IMR-90 (cell line): ENCODE measurements at regions not wholly inside any gene's neighbourhood (a gene's known extent, or its start where the extent isn't known, plus 50 kb on each side); places are given as distances from the start of the nearest gene placed in this dataset.

Source experiments
- ATAC-seq: fragments of 200-7000 bp; cut with Tn5 transposase; 2 replicates; pipeline ENCODE4 v1.9.1; 2020; ENCODE audit warnings: low read depth, mild to moderate bottlenecking, moderate library complexity
- BruUV-seq: library from RNA; stranded (reverse); fragments of 400-500 nt; replicated peaks from 2 replicates; lab custom pipeline; 2021; lab: Mats Ljungman, UMichigan
- CTCF ChIA-PET: fragments of 300-600 bp; formaldehyde crosslinking; extraction: SDS; loops from one replicate; lab custom pipeline; 2021; ENCODE audit warnings: antibody characterized with exemption; lab: Yijun Ruan, JAX
- POLR2A ChIA-PET: fragments of 300-600 bp; sonication (Branson Sonifier 250); formaldehyde crosslinking; loops from one replicate; lab custom pipeline; 2022; ENCODE audit warnings: antibody characterized with exemption; ENCODE audit not compliant: unreplicated experiment; lab: Charles Lee
- DNase-seq: peaks from one replicate; pipeline ENCODE4 v3.0.0; 2013
- H2AFZ ChIP-seq: replicated peaks from 2 replicates; pipeline ENCODE3; 2013; ENCODE audit warnings: low read length, mild to moderate bottlenecking; ENCODE audit not compliant: poor library complexity
- H2AK5ac ChIP-seq: 2 replicates; pipeline ENCODE4 v1.6.1; 2013; ENCODE audit warnings: low read depth, low read length, inconsistent platforms
- H2AK9ac ChIP-seq: replicated peaks from 2 replicates; pipeline ENCODE3; 2013; ENCODE audit warnings: mild to moderate bottlenecking, low read depth, low read length, moderate library complexity; ENCODE audit not compliant: poor library complexity
- H2BK120ac ChIP-seq: 2 replicates; pipeline ENCODE4 v1.6.1; 2013; ENCODE audit warnings: low read depth, low read length, inconsistent platforms
- H2BK15ac ChIP-seq: 3 replicates; pipeline ENCODE4 v1.6.1; 2013; ENCODE audit warnings: low read depth, low read length, inconsistent platforms
- H2BK20ac ChIP-seq: 2 replicates; pipeline ENCODE4 v1.6.1; 2013; ENCODE audit warnings: low read depth, mild to moderate bottlenecking, inconsistent platforms, low read length, moderate library complexity
- H2BK5ac ChIP-seq: 2 replicates; pipeline ENCODE4 v1.6.1; 2013; ENCODE audit warnings: mild to moderate bottlenecking, low read depth, low read length, inconsistent platforms; ENCODE audit not compliant: poor library complexity, severe bottlenecking
- H3K14ac ChIP-seq: replicated peaks from 2 replicates; pipeline ENCODE4 v1.6.1; 2013; ENCODE audit warnings: low read depth, low read length, inconsistent platforms
- H3K18ac ChIP-seq: 2 replicates; pipeline ENCODE4 v1.6.1; 2013; ENCODE audit warnings: low read depth, low read length, control low read depth
- H3K23ac ChIP-seq: 2 replicates; pipeline ENCODE4 v1.6.1; 2013; ENCODE audit warnings: low read depth, low read length, inconsistent platforms
- H3K27ac ChIP-seq: 2 replicates; pipeline ENCODE4 v1.5.1; 2013; ENCODE audit warnings: mild to moderate bottlenecking, control low read depth, low read length; ENCODE audit not compliant: insufficient read depth
- H3K27me3 ChIP-seq: 2 replicates; pipeline ENCODE4 v1.6.1; 2013; ENCODE audit warnings: low read length; ENCODE audit not compliant: control insufficient read depth, insufficient read depth
- H3K36me3 ChIP-seq: 2 replicates; pipeline ENCODE4 v1.6.1; 2013; ENCODE audit warnings: low read length, mixed read lengths; ENCODE audit not compliant: control insufficient read depth, insufficient read depth
- H3K4ac ChIP-seq: 2 replicates; pipeline ENCODE4 v1.6.1; 2013; ENCODE audit warnings: low read depth, low read length, inconsistent platforms
- H3K4me1 ChIP-seq: 2 replicates; pipeline ENCODE4 v1.6.1; 2013; ENCODE audit warnings: low read length, mixed read lengths; ENCODE audit not compliant: control insufficient read depth, insufficient read depth
- H3K4me2 ChIP-seq: 2 replicates; pipeline ENCODE4 v1.6.1; 2013; ENCODE audit warnings: low read depth, mild to moderate bottlenecking, control low read depth, low read length, moderate library complexity
- H3K4me3 ChIP-seq: 2 replicates; pipeline ENCODE4 v1.5.1; 2013; ENCODE audit warnings: low read depth, mild to moderate bottlenecking, control low read depth, low read length, moderate library complexity; ENCODE audit not compliant: insufficient read depth
- H3K56ac ChIP-seq: 2 replicates; pipeline ENCODE4 v1.6.1; 2013; ENCODE audit warnings: low read length, inconsistent platforms; ENCODE audit not compliant: insufficient read depth; ENCODE audit errors: extremely low read depth
- H3K79me1 ChIP-seq, 2 experiments: 2 replicates each; pipeline ENCODE4 v1.6.1; 2013; ENCODE audit warnings: low read length in 2 of 2, inconsistent platforms in 1 of 2, low read depth in 1 of 2
- H3K9ac ChIP-seq: 2 replicates; pipeline ENCODE4 v1.6.1; 2013; ENCODE audit warnings: low read depth, low read length, control low read depth
- H3K9me1 ChIP-seq: 2 replicates; pipeline ENCODE4 v1.6.1; 2013; ENCODE audit warnings: low read length, inconsistent platforms; ENCODE audit not compliant: insufficient read depth
- H3K9me3 ChIP-seq: 2 replicates; pipeline ENCODE4 v1.6.1; 2013; ENCODE audit warnings: low read length; ENCODE audit not compliant: control insufficient read depth, insufficient read depth
- H4K20me1 ChIP-seq: 2 replicates; pipeline ENCODE4 v1.6.1; 2013; ENCODE audit warnings: low read length, inconsistent platforms; ENCODE audit not compliant: insufficient read depth
- H4K5ac ChIP-seq: 2 replicates; pipeline ENCODE4 v1.6.1; 2013; ENCODE audit warnings: mild to moderate bottlenecking, low read depth, low read length, control low read depth
- H4K8ac ChIP-seq, 2 experiments: 2 replicates each; pipeline ENCODE4 v1.6.1; 2013; ENCODE audit warnings: low read depth in 2 of 2, low read length in 2 of 2, control low read depth in 1 of 2, inconsistent platforms in 1 of 2
- H4K91ac ChIP-seq: 2 replicates; pipeline ENCODE4 v1.6.1; 2013; ENCODE audit warnings: low read depth, low read length, inconsistent platforms; ENCODE audit not compliant: insufficient read depth
- BHLHE40 ChIP-seq: fragments of 150-350 bp; IDR thresholded peaks from 2 replicates; pipeline ENCODE4 v1.6.1; 2016; ENCODE audit warnings: mild to moderate bottlenecking, low read depth, low read length
- CHD1 ChIP-seq: IDR thresholded peaks from 2 replicates; pipeline ENCODE4 v1.6.1; 2012; ENCODE audit warnings: low read depth, low read length, improper control_type of control experiment
- FOS ChIP-seq: fragments of 150-350 bp; IDR thresholded peaks from 2 replicates; pipeline ENCODE4 v1.6.1; 2016; ENCODE audit warnings: low read depth, low read length
- MAFK ChIP-seq: IDR thresholded peaks from 2 replicates; pipeline ENCODE4 v1.6.1; 2012; ENCODE audit warnings: low read depth, low read length, improper control_type of control experiment
- MAZ ChIP-seq: IDR thresholded peaks from 2 replicates; pipeline ENCODE4 v1.6.1; 2012; ENCODE audit warnings: low read depth, mild to moderate bottlenecking, low read length, improper control_type of control experiment, moderate library complexity, borderline replicate concordance
- MXI1 ChIP-seq: IDR thresholded peaks from 2 replicates; pipeline ENCODE4 v1.6.1; 2012; ENCODE audit warnings: low read depth, mild to moderate bottlenecking, low read length, moderate library complexity, borderline replicate concordance
- NFE2L2 ChIP-seq: fragments of 150-350 bp; IDR thresholded peaks from 2 replicates; pipeline ENCODE4 v1.6.1; 2016; ENCODE audit warnings: low read depth, mild to moderate bottlenecking, low read length
- POLR2A ChIP-seq: IDR thresholded peaks from 2 replicates; pipeline ENCODE4 v1.6.1; 2012; ENCODE audit warnings: mild to moderate bottlenecking, low read depth, low read length
- RAD21 ChIP-seq: IDR thresholded peaks from 2 replicates; pipeline ENCODE4 v1.6.1; 2012; ENCODE audit warnings: low read length, improper control_type of control experiment
- RCOR1 ChIP-seq: IDR thresholded peaks from 2 replicates; pipeline ENCODE4 v1.6.1; 2012; ENCODE audit warnings: mild to moderate bottlenecking, low read length, improper control_type of control experiment; ENCODE audit not compliant: insufficient replicate concordance
- RFX5 ChIP-seq: IDR thresholded peaks from 2 replicates; pipeline ENCODE4 v1.8.0; 2012; ENCODE audit warnings: low read depth, mild to moderate bottlenecking, low read length, moderate library complexity
- WGBS, 2 experiments: methylation state at CpG; one replicate each; pipeline versions ENCODE4 v1.1.5 to v1.1.7; 2013; ENCODE audit warnings: missing lambda C conversion rate in 2 of 2; ENCODE audit not compliant: insufficient read length in 1 of 2; ENCODE audit errors: extremely low coverage in 2 of 2; 5-methylcytosine and 5-hydroxymethylcytosine counted together
- dilution Hi-C: fragments of 300-500 bp; cut with HindIII; formaldehyde crosslinking; loops from one replicate; pipeline ENCODE4 v1.14.3; 2018; ENCODE audit warnings: low sequenced_read_pairs; ENCODE audit not compliant: unreplicated experiment
- in situ Hi-C: fragments of 300-500 bp; cut with MboI; formaldehyde crosslinking; loops from 3 replicates; pipeline ENCODE4 v1.14.3; 2019; ENCODE audit warnings: low sequenced_read_pairs, inconsistent platforms, mixed read lengths
- intact Hi-C: fragments of 100-400 bp; cut with micrococcal nuclease; formaldehyde crosslinking; loops from 2 replicates; pipeline ENCODE4 v1.10.0; 2022
- TF ChIP-seq, protein P1 (sequence below): fragments of 150-350 bp; IDR thresholded peaks from 2 replicates; pipeline ENCODE4 v1.6.1; 2017; ENCODE audit warnings: mild to moderate bottlenecking, antibody characterized with exemption, low read length, low read depth
- TF ChIP-seq, protein P2 (sequence below): conservative IDR thresholded peaks from 2 replicates; pipeline ENCODE4 v1.5.1; 2012; ENCODE audit warnings: mild to moderate bottlenecking, low read depth, low read length, improper control_type of control experiment

DNA sequence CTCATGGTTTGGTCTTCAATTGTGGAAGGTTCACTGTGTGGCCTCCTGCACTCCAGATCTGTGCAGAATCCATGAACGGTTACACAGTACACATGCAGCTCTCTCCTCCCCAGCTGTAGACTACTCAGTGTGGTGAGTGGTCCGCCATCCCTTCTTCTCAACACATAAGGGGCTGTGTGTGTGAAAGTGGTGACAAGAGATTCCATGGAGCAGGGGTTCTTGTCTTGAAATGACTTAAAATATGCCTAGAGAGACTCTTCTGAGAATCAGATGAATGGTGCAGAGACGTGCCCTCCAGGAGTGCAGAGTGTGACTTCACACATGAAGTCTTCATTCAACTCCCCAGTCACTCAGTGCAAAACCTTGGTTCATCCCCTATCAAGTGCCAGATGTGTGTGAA lies 151.0 kb upstream of the COPS8 start:
- DNase-seq (no peak), ATAC-seq (no peak)
- H2AFZ ChIP-seq = no peak overlapping the region
- no peak overlapping the region for H3K18ac ChIP-seq
- H3K79me1 ChIP-seq = no peaks in the 10 kb centered on the region
- in situ Hi-C loops = no loop called here
- H3K14ac ChIP-seq = no peak overlapping the region
- H3K27ac ChIP-seq = no peak overlapping the region
- intact Hi-C loops = no loop called here
- H2BK5ac ChIP-seq = no peak overlapping the region
- ChIA-PET CTCF (no interaction called here), POLR2A (no interaction called here)
- H3K9me3 ChIP-seq = no peaks in the 10 kb centered on the region
- H2AK5ac ChIP-seq = no peak overlapping the region
- H2AK9ac ChIP-seq = no peak overlapping the region
- H2BK20ac ChIP-seq = no peak overlapping the region
- H3K4me1 ChIP-seq = no peaks in the 10 kb centered on the region
- WGBS, 2 experiments = no CpG with 5 or more reads among the region's 3 CpGs
- TF ChIP-seq POLR2A (no peak), MXI1 (no peak), FOS (no peak), NFE2L2 (no peak), CHD1 (no peak), RCOR1 (no peak), RAD21 (no peak), MAFK (no peak), MAZ (no peak), BHLHE40 (no peak), RFX5 (no peak)
- TF ChIP-seq, protein P1, sequence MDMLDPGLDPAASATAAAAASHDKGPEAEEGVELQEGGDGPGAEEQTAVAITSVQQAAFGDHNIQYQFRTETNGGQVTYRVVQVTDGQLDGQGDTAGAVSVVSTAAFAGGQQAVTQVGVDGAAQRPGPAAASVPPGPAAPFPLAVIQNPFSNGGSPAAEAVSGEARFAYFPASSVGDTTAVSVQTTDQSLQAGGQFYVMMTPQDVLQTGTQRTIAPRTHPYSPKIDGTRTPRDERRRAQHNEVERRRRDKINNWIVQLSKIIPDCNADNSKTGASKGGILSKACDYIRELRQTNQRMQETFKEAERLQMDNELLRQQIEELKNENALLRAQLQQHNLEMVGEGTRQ = no peak
- TF ChIP-seq, protein P2, sequence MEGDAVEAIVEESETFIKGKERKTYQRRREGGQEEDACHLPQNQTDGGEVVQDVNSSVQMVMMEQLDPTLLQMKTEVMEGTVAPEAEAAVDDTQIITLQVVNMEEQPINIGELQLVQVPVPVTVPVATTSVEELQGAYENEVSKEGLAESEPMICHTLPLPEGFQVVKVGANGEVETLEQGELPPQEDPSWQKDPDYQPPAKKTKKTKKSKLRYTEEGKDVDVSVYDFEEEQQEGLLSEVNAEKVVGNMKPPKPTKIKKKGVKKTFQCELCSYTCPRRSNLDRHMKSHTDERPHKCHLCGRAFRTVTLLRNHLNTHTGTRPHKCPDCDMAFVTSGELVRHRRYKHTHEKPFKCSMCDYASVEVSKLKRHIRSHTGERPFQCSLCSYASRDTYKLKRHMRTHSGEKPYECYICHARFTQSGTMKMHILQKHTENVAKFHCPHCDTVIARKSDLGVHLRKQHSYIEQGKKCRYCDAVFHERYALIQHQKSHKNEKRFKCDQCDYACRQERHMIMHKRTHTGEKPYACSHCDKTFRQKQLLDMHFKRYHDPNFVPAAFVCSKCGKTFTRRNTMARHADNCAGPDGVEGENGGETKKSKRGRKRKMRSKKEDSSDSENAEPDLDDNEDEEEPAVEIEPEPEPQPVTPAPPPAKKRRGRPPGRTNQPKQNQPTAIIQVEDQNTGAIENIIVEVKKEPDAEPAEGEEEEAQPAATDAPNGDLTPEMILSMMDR = no peak
- no peak overlapping the region for H3K9ac ChIP-seq
- no peak overlapping the region for H2BK120ac ChIP-seq
- H3K27me3 ChIP-seq = peaks cover 15% of the 10 kb centered on the region
- no peak overlapping the region for H3K4ac ChIP-seq
- H4K5ac ChIP-seq = no peak overlapping the region
- no peak overlapping the region for H3K4me2 ChIP-seq
- H2BK15ac ChIP-seq = no peak overlapping the region
- no peaks in the 10 kb centered on the region for H3K9me1 ChIP-seq
- H3K36me3 ChIP-seq = no peaks in the 10 kb centered on the region
- no peak overlapping the region for H4K91ac ChIP-seq
- no peak overlapping the region for H4K8ac ChIP-seq
- no peak overlapping the region for H3K4me3 ChIP-seq
- BruUV-seq = no TSS peak
- no peaks in the 10 kb centered on the region for H4K20me1 ChIP-seq
- no peak overlapping the region for H3K56ac ChIP-seq
- H3K23ac ChIP-seq = no peak overlapping the region
- dilution Hi-C loops = no loop called here
